GM21528 (cell line): ENCODE measurements at regions not wholly inside any gene's neighbourhood (a gene's known extent, or its start where the extent isn't known, plus 50 kb on each side); places are given as distances from the start of the nearest gene placed in this dataset.

Source experiments
- ATAC-seq: cut with Tn5 transposase; IDR thresholded peaks from one replicate; pipeline ENCODE4 v1.9.1; 2021; ENCODE audit warnings: mild to moderate bottlenecking, moderate library complexity; ENCODE audit not compliant: unreplicated experiment, low FRiP score

- no peak for ATAC-seq
These were observed 208.4 kb downstream of the MYLK4 start for GRCh38 chr6:2542101-2542857.

- no peak for ATAC-seq
These were observed 214.3 kb downstream of the MYLK4 start for GRCh38 chr6:2536451-2536850.

GRCh38 chr6:2535506-2535905 lies 215.2 kb downstream of the MYLK4 start:
- ATAC-seq = no peak

- no peak for ATAC-seq
These were observed 216.2 kb downstream of the MYLK4 start for GRCh38 chr6:2534406-2535042.

- ATAC-seq = no peak
These were observed 219.1 kb downstream of the MYLK4 start for GRCh38 chr6:2531426-2532215.

GRCh38 chr6:2529211-2529719 lies 221.5 kb downstream of the MYLK4 start:
- ATAC-seq = no peak

GRCh38 chr6:2528156-2528555 lies 222.6 kb downstream of the MYLK4 start:
- no peak for ATAC-seq

GRCh38 chr6:2526766-2527165 lies 224.0 kb downstream of the MYLK4 start:
- no peak for ATAC-seq

GRCh38 chr6:2524090-2524489 lies 226.6 kb downstream of the MYLK4 start:
- ATAC-seq = no peak

- no peak for ATAC-seq
These were observed 227.7 kb downstream of the MYLK4 start for GRCh38 chr6:2523061-2523460.

GRCh38 chr6:2522521-2522920 lies 228.2 kb downstream of the MYLK4 start:
- ATAC-seq = no peak

- no peak for ATAC-seq
These were observed 232.8 kb downstream of the MYLK4 start for GRCh38 chr6:2517855-2518473.

- ATAC-seq = no peak
These were observed 233.3 kb downstream of the MYLK4 start for GRCh38 chr6:2517401-2517800.

GRCh38 chr6:2516059-2516458 lies 234.7 kb downstream of the MYLK4 start:
- no peak for ATAC-seq

- no peak for ATAC-seq
These were observed 235.7 kb downstream of the MYLK4 start for GRCh38 chr6:2514965-2515543.

- ATAC-seq = no peak
These were observed 237.9 kb downstream of the MYLK4 start for GRCh38 chr6:2512802-2513201.

GRCh38 chr6:2510316-2510715 lies 240.4 kb downstream of the MYLK4 start:
- ATAC-seq = no peak

GRCh38 chr6:2509711-2510110 lies 241.0 kb downstream of the MYLK4 start:
- no peak for ATAC-seq

- ATAC-seq = no peak
These were observed 242.7 kb downstream of the MYLK4 start for GRCh38 chr6:2508071-2508470.

GRCh38 chr6:2507521-2508037 lies 243.1 kb downstream of the MYLK4 start:
- no peak for ATAC-seq
